HepG2 (cell line): ENCODE measurements at regions not wholly inside any gene's neighbourhood (a gene's known extent, or its start where the extent isn't known, plus 50 kb on each side); places are given as distances from the start of the nearest gene placed in this dataset.
A peak's percentile ranks its signal among the peaks of the same experiment; 100 is the strongest.
"Not testable (repeated sequence)": the region's sequence is repeated elsewhere in the genome, so short reads cannot be mapped to it uniquely, and the experiment has no call there.

Experiments
- ATAC-seq: fragments of 200-7000 bp; cut with Tn5 transposase; 3 replicates; pipeline ENCODE4 v1.9.1; 2020; ENCODE audit warnings: mild to moderate bottlenecking, moderate library complexity
- BruUV-seq: library from RNA; stranded (reverse); fragments of 400-500 nt; replicated peaks from 2 replicates; lab custom pipeline; 2021; lab: Mats Ljungman, UMichigan
- CTCF ChIA-PET: fragments of 300-600 bp; formaldehyde crosslinking; extraction: SDS; loops from one replicate; lab custom pipeline; 2021; ENCODE audit warnings: low total read pairs, inconsistent platforms, low intra/inter-chr PET ratio; lab: Yijun Ruan, JAX
- POLR2A ChIA-PET: fragments of 350-600 bp; sonication (Branson Sonifier 250); formaldehyde crosslinking; loops from one replicate; lab custom pipeline; 2020; ENCODE audit warnings: antibody characterized with exemption, inconsistent platforms; lab: Yijun Ruan, JAX
- DNase-seq: peaks from one replicate; pipeline ENCODE4 v3.0.0-alpha.2; 2015; ENCODE audit warnings: low spot score
- FAIRE-seq: peaks from 3 replicates; lab custom pipeline; 2011; peaks lifted over from hg19 to GRCh38; lab: Jason Lieb, UNC
- H2AFZ ChIP-seq: one replicate; pipeline ENCODE4 v1.6.1; 2011; ENCODE audit warnings: low read length, inconsistent platforms
- H3K27ac ChIP-seq: fragments of 300-600 bp; 3 replicates; pipeline ENCODE4 v1.8.0; 2011; ENCODE audit warnings: mixed run types, mild to moderate bottlenecking, mixed read lengths, low read length, inconsistent platforms; ENCODE audit not compliant: insufficient read depth; ENCODE audit errors: extremely low read length
- H3K27me3 ChIP-seq, 2 experiments: fragments of 200-600 bp in 1 of 2; 2 replicates in 1 of 2; 3 replicates in 1 of 2; pipeline versions ENCODE4 v1.6.0 to v1.8.0; 2011; ENCODE audit warnings: low read length in 2 of 2, mild to moderate bottlenecking in 2 of 2, moderate library complexity in 2 of 2, inconsistent platforms in 1 of 2; ENCODE audit not compliant: insufficient read depth in 2 of 2, control insufficient read depth in 1 of 2
- H3K36me3 ChIP-seq, 2 experiments: fragments of 200-600 bp in 1 of 2; replicated peaks in 1 of 2; 2 replicates in 1 of 2; 3 replicates in 1 of 2; pipeline versions ENCODE4 v1.5.1 to v1.8.0; 2011; ENCODE audit warnings: low read length in 2 of 2, inconsistent platforms in 1 of 2; ENCODE audit not compliant: insufficient read depth in 2 of 2, control insufficient read depth in 1 of 2
- H3K4me1 ChIP-seq: 2 replicates; pipeline ENCODE4 v1.5.1; 2012; ENCODE audit warnings: low read length, inconsistent platforms; ENCODE audit not compliant: insufficient read depth
- H3K4me2 ChIP-seq: 2 replicates; pipeline ENCODE4 v1.6.0; 2011; ENCODE audit warnings: low read depth, low read length, inconsistent platforms
- H3K4me3 ChIP-seq, 3 experiments: fragments of 200-600 bp in 1 of 3; sonication (generic), shearing (Covaris generic) in 1 of 3; replicated peaks in 1 of 3; 2 replicates each; pipeline ENCODE4 v1.5.1; 2011 to 2016; ENCODE audit warnings: low read length in 3 of 3, inconsistent platforms in 2 of 3, low read depth in 2 of 3, mild to moderate bottlenecking in 2 of 3, control low read depth in 1 of 3, mixed read lengths in 1 of 3; ENCODE audit not compliant: insufficient read depth in 1 of 3
- H3K79me2 ChIP-seq: one replicate; pipeline ENCODE4 v1.6.1; 2011; ENCODE audit warnings: low read length, inconsistent platforms; ENCODE audit not compliant: insufficient read depth
- H3K9ac ChIP-seq: 2 replicates; pipeline ENCODE4 v1.6.0; 2011; ENCODE audit warnings: mild to moderate bottlenecking, low read depth, low read length, inconsistent platforms; ENCODE audit not compliant: insufficient read depth
- H3K9me3 ChIP-seq: 2 replicates; pipeline ENCODE4 v1.5.1; 2012; ENCODE audit warnings: mild to moderate bottlenecking, low read length
- H4K20me1 ChIP-seq: 2 replicates; pipeline ENCODE4 v1.6.0; 2011; ENCODE audit warnings: inconsistent platforms, mild to moderate bottlenecking, low read length, moderate library complexity; ENCODE audit not compliant: insufficient read depth
- GLI4 ChIP-seq: sonication (generic); formaldehyde crosslinking; IDR thresholded peaks from 2 replicates; pipeline ENCODE4 v1.5.1; 2020; ENCODE audit warnings: missing genetic modification reagents, mild to moderate bottlenecking, moderate library complexity, borderline replicate concordance
- HNRNPK ChIP-seq: fragments of 200-400 bp; formaldehyde crosslinking; IDR thresholded peaks from 2 replicates; pipeline ENCODE4 v1.6.1; 2018; ENCODE audit warnings: low read length, low read depth, moderate library complexity, mild to moderate bottlenecking; ENCODE audit not compliant: poor library complexity, severe bottlenecking
- WGBS: methylation state at CpG from one replicate; pipeline ENCODE4 v1.1.6; 2017; ENCODE audit warnings: low lambda C conversion rate; 5-methylcytosine and 5-hydroxymethylcytosine counted together
- in situ Hi-C: cut with HindIII; loops from 2 replicates; pipeline ENCODE4 v1.10.0; 2017; ENCODE audit warnings: low pct_unique_long_range_greater_than_20kb; ENCODE audit not compliant: extremely low pct_ligation_motif_present
- intact Hi-C: fragments of 100-400 bp; cut with micrococcal nuclease; formaldehyde crosslinking; loops from one replicate; pipeline ENCODE4 v1.10.0; 2022; ENCODE audit not compliant: unreplicated experiment

GRCh38 chr5:174793076-174793475 is 68.7 kb downstream of the MSX2 start:
- Histone ChIP-seq H3K27ac (no peak overlapping the region), H3K4me1 (no peaks in the 10 kb centered on the region), H4K20me1 (no peaks in the 10 kb centered on the region), H3K79me2 (no peaks in the 10 kb centered on the region), H3K9ac (no peak overlapping the region), H3K4me3 (no peak overlapping the region), H3K27me3 (peaks cover 2 to 25% of the 10 kb centered on the region in 2 experiments; a peak in 3 of 5 replicates), H3K9me3 (no peaks in the 10 kb centered on the region), H3K36me3 (no peaks in the 10 kb centered on the region), H2AFZ (no peak overlapping the region), H3K4me2 (no peak overlapping the region)
- BruUV-seq, result no TSS peak
- TF ChIP-seq HNRNPK, result peak; percentile 5
- TF ChIP-seq GLI4, result no peak
- ChIA-PET CTCF (interaction anchor here (1.5 to 2.1 kb wide), 2 partner anchors 374 to 466 kb away, joined by 4 to 25 read pairs; no protein-coding TSS in a partner anchor), POLR2A (no interaction called here)
- 18% methylated on average over 3 of the region's 6 CpGs for WGBS
- intact Hi-C loops (loop anchor here (1.0 kb wide), 1 partner anchor 374 kb away; no protein-coding TSS in a partner anchor), in situ Hi-C loops (no loop called here)
- ATAC-seq, result no peak
- FAIRE-seq, result no peak
- no peak for DNase-seq

DNA sequence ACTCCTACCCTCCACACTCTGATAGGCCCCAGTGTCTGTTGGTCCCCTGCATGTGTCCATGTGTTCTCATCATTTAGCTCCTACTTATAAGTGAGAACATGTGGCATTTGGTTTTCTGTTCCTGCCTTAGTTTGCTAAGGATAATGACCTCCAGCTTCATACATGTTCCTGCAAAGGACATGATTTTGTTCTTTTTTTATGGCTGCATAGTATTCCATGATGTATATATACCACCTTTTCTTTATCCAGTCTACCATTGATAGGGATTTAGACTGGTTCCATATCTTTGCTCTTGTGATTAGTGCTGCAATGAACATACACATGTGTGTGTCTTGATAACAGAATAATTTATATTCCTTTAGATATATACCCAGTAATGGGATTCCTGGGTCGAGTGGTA is 67.9 kb downstream of the MSX2 start:
- CTCF ChIA-PET, result interaction anchor here (1.4 kb wide), 1 partner anchor 373 kb away, joined by 4 read pairs; no protein-coding TSS in a partner anchor
- in situ Hi-C loops, H3K36me3 ChIP-seq, H3K4me1 ChIP-seq, H3K9ac ChIP-seq, BruUV-seq, H3K27ac ChIP-seq, H3K4me2 ChIP-seq, ATAC-seq, POLR2A ChIA-PET, H4K20me1 ChIP-seq, intact Hi-C loops, FAIRE-seq, H3K9me3 ChIP-seq, H2AFZ ChIP-seq, H3K4me3 ChIP-seq, DNase-seq, H3K79me2 ChIP-seq: not testable (repeated sequence)
- peaks cover 2 to 25% of the 10 kb centered on the region in 2 experiments; a peak in 3 of 5 replicates for H3K27me3 ChIP-seq
- whole genome bisulfite sequencing, result 0% methylated on average over 1 of the region's 1 CpG
